Inferior parietal cortex (tissue), 1 donor: ENCODE measurements at regions not wholly inside any gene's neighbourhood (a gene's known extent, or its start where the extent isn't known, plus 50 kb on each side); places are given as distances from the start of the nearest gene placed in this dataset.

ENCODE experiments used
- DNase-seq: peaks from one replicate; pipeline ENCODE4 v3.0.0-alpha.2; 2016; ENCODE audit errors: extremely low spot score

GRCh38 chr20:24337069-24337468 lies 132.4 kb upstream of the SYNDIG1 start:
- DNase-seq = no peak

GRCh38 chr20:24334830-24335229 lies 134.6 kb upstream of the SYNDIG1 start:
- DNase-seq = no peak

GRCh38 chr20:24332956-24333355 lies 136.5 kb upstream of the SYNDIG1 start:
- no peak for DNase-seq

GRCh38 chr20:24331939-24332338 lies 137.5 kb upstream of the SYNDIG1 start:
- DNase-seq = no peak

DNA sequence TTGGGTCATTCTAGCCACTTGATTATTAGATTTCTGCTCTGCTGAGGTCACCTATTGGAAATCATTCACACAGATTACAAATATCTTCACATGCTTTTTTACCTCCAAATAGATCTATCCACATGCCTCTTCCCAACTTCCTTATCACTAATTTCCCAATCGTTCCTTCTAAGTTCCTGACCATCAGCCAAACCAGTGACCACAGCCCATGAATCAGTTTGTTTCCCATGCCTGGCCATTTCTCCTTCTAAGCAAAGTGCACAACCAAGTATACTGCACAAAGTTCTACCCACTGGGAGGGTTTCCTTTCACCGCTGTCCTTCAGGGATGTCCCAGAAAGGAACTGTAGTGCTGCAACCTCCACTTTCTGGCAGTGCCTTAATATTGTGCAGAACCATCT lies 140.5 kb upstream of the SYNDIG1 start:
- no peak for DNase-seq

GRCh38 chr20:24321973-24322372 lies 147.5 kb upstream of the SYNDIG1 start:
- DNase-seq = no peak

DNA sequence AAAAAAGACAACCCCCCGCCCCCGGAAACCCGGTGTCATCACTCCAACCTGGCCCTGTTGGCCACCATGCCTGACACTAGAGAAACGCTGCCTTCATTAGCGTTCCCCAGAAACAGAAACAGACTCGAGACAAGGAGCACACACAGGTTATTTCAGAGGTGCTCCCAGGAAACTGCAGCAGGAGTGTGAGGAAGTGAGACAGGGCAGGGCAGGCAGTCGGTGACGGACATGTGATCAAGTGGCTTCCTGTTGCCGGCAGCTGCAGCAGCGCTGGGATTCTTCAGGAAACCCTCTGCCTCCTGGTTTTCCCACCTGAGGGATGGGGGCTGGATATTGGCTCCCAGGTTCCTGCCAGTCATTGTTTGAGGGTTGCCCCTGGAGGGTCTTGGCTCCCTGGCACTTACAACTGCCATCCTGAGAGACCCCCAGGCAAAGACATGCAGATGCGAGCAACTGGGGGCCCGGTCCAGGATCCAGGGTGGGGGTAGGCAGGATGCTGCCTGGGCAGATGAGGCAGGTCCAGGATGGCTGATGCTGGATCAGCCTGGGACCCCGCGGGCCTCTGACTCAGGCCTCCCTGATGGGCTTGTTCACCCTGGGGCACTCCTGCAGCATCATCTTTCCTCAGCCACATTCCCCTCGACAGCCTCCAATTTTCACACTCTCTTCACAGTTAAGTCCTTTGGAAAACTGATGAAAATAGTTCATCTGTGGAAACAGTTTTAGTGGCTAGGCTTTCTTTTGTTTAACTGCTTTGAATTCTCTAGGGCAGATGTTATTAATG lies 150.7 kb upstream of the SYNDIG1 start:
- DNase-seq = no peak

- no peak for DNase-seq
Measured at GRCh38 chr20:24317224-24317623, 152.2 kb upstream of the SYNDIG1 start.

- DNase-seq = no peak
Measured at GRCh38 chr20:24316731-24317130, 152.7 kb upstream of the SYNDIG1 start.

GRCh38 chr20:24314053-24314452 lies 155.4 kb upstream of the SYNDIG1 start:
- DNase-seq = no peak

- no peak for DNase-seq
Measured at GRCh38 chr20:24309596-24309995, 159.8 kb upstream of the SYNDIG1 start.

DNA sequence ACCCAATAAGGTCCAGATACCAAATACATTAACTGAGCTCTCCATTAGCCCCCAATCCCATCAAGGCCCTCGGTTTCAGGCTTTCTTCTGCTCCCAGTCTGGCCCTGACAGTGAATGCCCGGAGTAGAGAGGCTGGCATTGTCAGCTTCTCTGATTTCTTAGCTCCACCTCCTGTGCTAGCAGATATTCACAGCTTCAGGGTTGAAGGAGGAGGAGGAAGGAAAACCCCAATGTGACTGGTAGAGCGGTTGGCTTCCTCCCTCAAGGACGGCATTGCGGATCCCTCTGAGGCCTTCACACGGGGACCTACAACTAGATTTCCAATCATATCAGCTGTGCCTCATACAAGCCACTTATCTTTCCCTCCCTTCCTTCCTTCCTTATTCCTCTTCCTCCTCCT lies 164.1 kb upstream of the SYNDIG1 start:
- DNase-seq = no peak

GRCh38 chr20:24304291-24304690 lies 165.1 kb upstream of the SYNDIG1 start:
- no peak for DNase-seq

- DNase-seq = peak; percentile 38
Measured at GRCh38 chr20:24303393-24304170, 165.8 kb upstream of the SYNDIG1 start.

GRCh38 chr20:24297993-24298392 lies 171.4 kb upstream of the SYNDIG1 start:
- DNase-seq = no peak

DNA sequence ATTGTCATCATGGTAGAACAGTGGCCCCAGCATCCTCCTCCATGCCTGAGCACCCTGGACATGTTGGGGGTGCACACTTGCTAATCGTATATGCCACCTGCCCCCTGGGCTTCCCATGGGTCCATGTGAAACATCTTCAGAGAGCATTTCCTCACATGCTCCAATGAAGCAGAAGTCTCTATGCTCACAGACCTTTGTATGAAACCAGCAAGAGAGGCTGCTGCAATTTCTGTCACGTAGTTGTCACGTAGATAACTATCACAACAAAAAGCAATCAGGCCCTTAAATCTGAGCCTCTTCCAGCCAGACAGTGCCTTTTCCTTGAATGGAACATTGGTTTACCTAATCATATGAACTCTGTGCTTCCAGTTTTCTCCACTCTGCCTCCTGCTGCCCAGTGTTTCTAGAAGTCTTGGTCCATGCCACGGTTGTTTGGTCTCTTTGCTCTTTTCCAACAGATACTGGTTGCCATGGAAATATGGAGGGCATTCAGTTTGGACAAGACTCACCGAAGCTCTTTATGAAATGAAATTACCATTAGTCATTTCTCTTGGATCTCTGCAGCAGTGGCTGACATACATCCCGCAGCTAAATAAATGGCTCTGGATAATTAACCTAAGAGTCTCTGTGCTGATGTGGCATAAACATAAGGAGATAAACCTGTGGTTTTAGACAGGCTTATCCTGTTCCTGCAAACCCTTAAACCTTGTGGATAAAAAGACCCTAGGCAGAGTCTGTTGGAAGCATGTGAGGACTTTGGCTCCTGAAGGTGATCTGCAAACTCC lies 172.8 kb upstream of the SYNDIG1 start:
- no peak for DNase-seq

DNA sequence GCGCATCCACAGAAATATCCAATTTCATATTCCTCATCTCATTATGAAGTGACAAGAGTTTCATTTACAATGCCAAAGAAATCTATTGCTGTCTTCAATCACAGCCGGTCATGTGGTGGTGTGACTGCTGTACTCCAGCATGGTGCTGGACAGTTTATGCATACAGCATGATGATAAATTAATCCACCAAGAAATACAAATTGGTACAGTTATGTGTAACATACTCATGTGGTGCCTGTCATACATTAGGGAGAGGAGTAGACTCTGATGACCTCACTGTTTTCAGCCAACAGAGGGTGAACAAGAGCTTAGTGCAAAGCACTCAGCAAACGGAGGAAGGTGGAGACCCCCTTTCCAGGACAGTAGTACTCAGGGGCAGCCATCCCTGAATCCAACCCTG lies 178.4 kb upstream of the SYNDIG1 start:
- DNase-seq = no peak

DNA sequence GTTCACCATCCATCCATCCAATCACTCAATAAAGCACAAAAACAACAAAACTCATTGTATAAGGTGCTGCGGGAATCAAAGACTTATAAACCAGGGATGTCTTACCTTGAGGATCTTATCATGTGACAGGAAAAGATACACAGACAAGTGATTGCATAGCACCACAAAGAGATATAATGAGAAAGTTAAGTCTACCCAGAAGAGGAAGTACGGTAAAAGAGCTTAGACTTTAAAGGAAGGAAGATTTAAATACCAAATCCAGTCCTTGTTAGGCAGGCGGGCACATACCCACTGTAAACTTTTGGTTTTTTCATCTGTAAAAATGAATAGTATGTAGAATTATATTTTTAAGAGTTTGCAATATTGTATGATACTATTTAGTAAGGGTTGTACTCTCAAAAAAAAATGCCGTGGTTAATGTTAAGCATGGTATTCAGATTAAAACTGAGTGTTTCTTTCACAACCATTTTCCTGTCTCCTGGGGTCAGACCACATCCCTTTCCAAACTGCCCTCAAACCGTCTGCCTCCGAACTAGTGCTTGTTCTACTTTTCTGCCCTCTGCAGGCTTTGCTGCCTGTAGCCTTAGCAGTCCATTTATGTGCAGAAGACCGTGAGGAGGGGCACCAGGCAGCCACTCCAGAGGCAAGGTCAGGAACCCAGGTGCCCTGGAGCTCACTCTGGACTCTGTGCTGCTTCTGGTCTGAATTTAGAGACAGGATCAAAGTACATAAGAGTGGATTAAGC lies 179.5 kb upstream of the SYNDIG1 start:
- no peak for DNase-seq

DNA sequence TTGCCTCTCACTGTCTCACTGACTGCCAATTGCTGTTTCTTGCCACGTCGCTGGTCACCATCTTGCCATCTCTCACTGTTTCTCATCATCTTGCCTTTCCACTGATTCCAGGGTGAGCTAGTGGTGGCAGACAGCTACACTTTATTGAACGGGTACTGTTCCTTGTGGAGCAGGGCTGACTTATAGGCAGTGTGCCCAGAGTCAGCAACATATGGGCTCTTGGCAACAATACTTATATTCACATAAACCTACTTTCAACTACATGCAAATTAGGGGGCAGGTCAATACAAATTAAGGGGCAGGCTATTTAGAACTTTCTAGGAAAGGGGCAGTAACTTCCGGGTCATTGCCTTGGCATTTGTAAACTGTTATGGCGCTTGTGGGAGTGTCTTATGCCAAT lies 186.2 kb upstream of the SYNDIG1 start:
- no peak for DNase-seq

GRCh38 chr20:24277196-24277595 lies 192.2 kb upstream of the SYNDIG1 start:
- no peak for DNase-seq

- no peak for DNase-seq
Measured at GRCh38 chr20:24275946-24276705, 193.3 kb upstream of the SYNDIG1 start.
